HG02610 (cell line): ENCODE measurements at regions not wholly inside any gene's neighbourhood (a gene's known extent, or its start where the extent isn't known, plus 50 kb on each side); places are given as distances from the start of the nearest gene placed in this dataset.

ENCODE experiments used
- ATAC-seq: cut with Tn5 transposase; IDR thresholded peaks from one replicate; pipeline ENCODE4 v1.9.1; 2021; ENCODE audit warnings: mild to moderate bottlenecking, moderate library complexity; ENCODE audit not compliant: unreplicated experiment

GRCh38 chr7:21137640-21138039, 290.2 kb upstream of the SP4 start:
- no peak for ATAC-seq

GRCh38 chr7:21140622-21141021, 287.3 kb upstream of the SP4 start:
- no peak for ATAC-seq

GRCh38 chr7:21141476-21141875, 286.4 kb upstream of the SP4 start:
- no peak for ATAC-seq

GRCh38 chr7:21142081-21142480, 285.8 kb upstream of the SP4 start:
- ATAC-seq, result no peak

- no peak for ATAC-seq
Observed at GRCh38 chr7:21146642-21147423, 281.1 kb upstream of the SP4 start.

GRCh38 chr7:21149809-21150208, 278.1 kb upstream of the SP4 start:
- no peak for ATAC-seq

GRCh38 chr7:21154614-21155013, 273.3 kb upstream of the SP4 start:
- no peak for ATAC-seq

GRCh38 chr7:21159506-21159905, 268.4 kb upstream of the SP4 start:
- ATAC-seq, result no peak

- no peak for ATAC-seq
Observed at GRCh38 chr7:21160401-21160800, 267.5 kb upstream of the SP4 start.

- no peak for ATAC-seq
Observed at GRCh38 chr7:21167942-21168341, 259.9 kb upstream of the SP4 start.

GRCh38 chr7:21169667-21170580, 258.0 kb upstream of the SP4 start:
- no peak for ATAC-seq

GRCh38 chr7:21172800-21173199, 255.1 kb upstream of the SP4 start:
- ATAC-seq, result no peak

- no peak for ATAC-seq
Observed at GRCh38 chr7:21173436-21173835, 254.4 kb upstream of the SP4 start.

GRCh38 chr7:21175714-21176113, 252.2 kb upstream of the SP4 start:
- no peak for ATAC-seq

- no peak for ATAC-seq
Observed at GRCh38 chr7:21184942-21185652, 242.8 kb upstream of the SP4 start.

- ATAC-seq, result no peak
Observed at GRCh38 chr7:21185653-21186265, 242.1 kb upstream of the SP4 start.

- ATAC-seq, result no peak
Observed at GRCh38 chr7:21191321-21192073, 236.4 kb upstream of the SP4 start.

- ATAC-seq, result no peak
Observed at GRCh38 chr7:21192657-21193056, 235.2 kb upstream of the SP4 start.

- ATAC-seq, result no peak
Observed at GRCh38 chr7:21193895-21194294, 234.0 kb upstream of the SP4 start.

GRCh38 chr7:21194936-21195335, 232.9 kb upstream of the SP4 start:
- no peak for ATAC-seq
